Epidermal melanocyte (primary cell): ENCODE measurements at regions not wholly inside any gene's neighbourhood (a gene's known extent, or its start where the extent isn't known, plus 50 kb on each side); places are given as distances from the start of the nearest gene placed in this dataset.

Experiments
- DNase-seq: peaks from one replicate; pipeline ENCODE4 v3.0.0; 2011; ENCODE audit warnings: low spot score; ENCODE audit not compliant: insufficient read length

- no peak for DNase-seq
Observed at GRCh38 chr1:104456724-104457123, 707.0 kb downstream of the AMY1C start.

DNA sequence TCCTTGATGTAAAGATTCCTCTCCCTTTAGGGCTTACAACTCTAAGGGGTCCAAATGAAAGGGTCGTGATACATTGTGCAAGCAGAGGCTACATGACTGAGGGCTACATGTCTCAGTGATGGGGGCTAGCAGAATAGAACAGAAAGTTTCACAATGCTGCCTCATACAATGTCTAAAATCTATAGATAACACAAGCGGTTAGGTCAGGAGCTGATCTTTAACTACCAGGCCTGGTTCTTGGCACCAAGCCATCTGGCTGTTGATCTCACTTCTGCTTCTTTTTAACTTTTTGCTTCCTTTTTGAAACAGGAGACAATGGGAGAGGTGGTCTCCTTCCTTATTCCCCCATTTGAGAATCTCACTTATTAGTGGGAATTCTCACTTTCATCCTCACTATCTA is 710.2 kb downstream of the AMY1C start:
- no peak for DNase-seq

DNA sequence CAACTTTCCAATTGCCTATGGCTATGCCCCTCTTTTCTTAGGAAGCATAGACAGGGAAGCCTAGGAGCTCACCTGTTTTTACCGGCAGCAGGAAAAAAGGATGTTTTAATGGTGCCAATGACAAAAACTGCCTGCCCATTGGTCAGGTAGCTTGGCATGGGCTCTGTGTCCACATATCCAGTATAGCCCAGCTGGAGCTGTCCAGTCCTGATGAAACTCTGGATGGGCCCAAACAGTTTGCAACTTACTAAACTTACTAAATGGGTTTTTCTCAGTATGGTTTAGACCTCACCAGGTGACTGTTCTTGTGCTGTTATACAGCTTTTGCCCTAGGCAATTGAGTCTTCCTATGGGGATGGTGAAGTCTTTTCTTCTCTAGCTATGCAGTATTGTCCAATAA is 711.2 kb downstream of the AMY1C start:
- DNase-seq = no peak

DNA sequence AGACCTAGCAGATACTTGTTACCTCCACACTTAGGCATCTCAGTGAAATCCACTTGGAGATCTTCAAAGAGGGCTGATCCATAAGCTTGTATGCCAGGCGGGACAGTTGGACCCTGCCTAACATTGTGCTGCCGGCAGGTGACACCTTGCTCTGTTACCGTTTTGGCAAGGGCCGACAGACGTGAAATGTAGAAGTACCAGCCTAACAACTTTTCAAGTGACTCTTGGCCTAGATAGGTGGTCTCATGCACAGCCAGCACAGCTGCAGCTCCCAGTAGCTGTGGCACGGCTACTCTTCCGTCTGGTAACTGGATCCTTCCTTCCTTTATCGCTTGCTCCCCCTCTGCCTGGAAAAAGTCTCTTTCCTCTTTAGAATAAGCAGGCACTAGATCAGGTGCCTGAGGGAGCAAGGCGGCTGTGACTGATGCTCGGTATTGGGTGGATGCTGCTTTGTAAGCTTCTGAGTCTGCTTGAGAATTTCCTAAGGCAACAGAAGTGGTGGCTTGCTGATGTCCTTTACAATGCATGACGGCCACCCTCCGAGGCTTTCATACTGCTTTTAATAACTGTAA is 713.5 kb downstream of the AMY1C start:
- DNase-seq = no peak

DNA sequence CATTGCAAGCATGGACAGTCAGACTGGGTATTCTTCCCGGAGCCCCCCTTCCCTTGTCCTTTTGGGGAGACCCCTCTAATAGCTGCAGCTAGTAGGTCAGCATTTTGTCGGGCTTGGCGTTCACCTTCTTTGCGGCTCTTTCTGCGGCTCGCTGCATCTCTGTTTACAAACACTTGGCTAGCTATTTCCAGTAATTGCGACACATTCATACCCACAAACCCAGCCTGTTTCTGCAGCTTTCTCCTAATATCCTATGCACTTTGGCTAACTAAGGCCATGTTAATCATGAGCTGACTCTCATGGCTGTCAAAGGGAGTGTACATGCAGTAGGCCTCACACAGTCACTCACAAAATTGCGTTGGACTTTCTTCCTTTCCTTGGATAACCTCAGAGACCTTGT is 716.4 kb downstream of the AMY1C start:
- DNase-seq = no peak

DNA sequence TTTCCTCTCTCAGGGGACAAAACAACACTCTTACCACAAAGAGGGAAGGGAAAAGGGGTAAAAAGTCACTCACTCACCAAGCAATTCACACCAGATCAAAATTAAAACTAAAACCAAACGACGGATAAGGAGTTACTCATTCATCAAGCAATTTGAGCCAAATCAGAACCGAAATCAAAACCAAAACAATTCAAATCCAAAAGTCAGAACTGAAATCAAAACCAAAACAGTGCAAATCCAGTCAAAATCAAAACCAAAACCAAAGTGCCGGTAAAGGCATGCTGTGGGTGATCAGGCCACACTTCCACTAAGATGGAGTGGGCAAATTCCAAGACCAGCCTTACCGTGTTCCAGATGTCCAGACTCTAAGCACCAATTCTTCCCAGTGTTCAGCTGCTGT is 717.9 kb downstream of the AMY1C start:
- DNase-seq = no peak

DNA sequence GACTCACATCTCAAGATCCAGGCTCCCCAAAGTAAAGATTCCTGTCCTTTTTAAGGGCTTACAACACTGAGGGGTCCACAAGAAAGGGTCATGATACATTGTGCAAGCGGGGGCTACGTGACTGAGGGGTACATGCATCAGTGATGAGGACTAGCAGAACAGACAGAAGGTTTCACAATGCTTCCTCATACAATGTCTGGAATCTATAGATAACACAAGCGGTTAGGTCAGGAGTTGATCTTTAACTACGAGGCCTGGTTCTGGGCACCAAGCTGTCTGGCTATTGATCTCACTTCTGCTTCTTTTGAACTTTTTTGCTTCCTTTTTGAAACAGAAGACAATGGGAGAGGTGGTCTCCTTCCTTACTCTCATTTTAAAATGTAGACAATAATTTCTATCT is 718.6 kb downstream of the AMY1C start:
- no peak for DNase-seq

GRCh38 chr1:104476126-104476525 is 726.4 kb downstream of the AMY1C start:
- no peak for DNase-seq

- DNase-seq = no peak
Observed at GRCh38 chr1:104488296-104489015, 738.8 kb downstream of the AMY1C start.

DNA sequence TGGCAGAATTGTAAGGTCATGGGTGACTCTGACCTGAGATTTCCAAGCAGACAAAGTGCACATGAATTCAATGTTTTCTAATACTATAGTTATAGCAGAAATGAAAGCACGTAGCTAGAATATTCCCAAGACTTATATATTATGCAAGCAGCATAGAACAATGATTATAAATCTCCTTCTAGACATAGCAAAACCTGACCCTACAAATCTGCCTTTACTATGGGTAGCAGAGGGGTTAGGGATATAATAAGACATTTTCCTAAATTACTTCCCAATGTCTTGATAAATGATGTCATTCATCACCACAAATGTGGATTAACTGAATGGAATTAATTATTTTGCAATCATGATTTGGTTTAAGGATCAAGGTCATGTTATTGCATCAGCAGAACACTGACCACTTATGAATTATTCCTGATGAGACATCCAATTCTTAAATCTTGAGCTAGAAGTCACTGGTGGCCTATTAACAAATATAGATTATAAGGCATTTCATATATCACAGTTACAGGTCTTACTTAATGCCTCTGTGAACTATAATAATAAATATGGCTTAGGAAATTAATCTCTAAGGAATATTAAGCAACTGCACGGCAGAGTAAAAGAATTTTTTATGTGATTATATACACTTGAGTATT is 776.6 kb downstream of the AMY1C start:
- no peak for DNase-seq

GRCh38 chr1:104531990-104532389 is 782.3 kb downstream of the AMY1C start:
- DNase-seq = no peak

GRCh38 chr1:104574620-104575019 is 824.9 kb downstream of the AMY1C start:
- DNase-seq = no peak

GRCh38 chr1:104592926-104593325 is 843.2 kb downstream of the AMY1C start:
- DNase-seq = no peak

- DNase-seq = no peak
Observed at GRCh38 chr1:104593413-104594187, 843.9 kb downstream of the AMY1C start.

GRCh38 chr1:104617474-104617873 is 867.8 kb downstream of the AMY1C start:
- DNase-seq = no peak

DNA sequence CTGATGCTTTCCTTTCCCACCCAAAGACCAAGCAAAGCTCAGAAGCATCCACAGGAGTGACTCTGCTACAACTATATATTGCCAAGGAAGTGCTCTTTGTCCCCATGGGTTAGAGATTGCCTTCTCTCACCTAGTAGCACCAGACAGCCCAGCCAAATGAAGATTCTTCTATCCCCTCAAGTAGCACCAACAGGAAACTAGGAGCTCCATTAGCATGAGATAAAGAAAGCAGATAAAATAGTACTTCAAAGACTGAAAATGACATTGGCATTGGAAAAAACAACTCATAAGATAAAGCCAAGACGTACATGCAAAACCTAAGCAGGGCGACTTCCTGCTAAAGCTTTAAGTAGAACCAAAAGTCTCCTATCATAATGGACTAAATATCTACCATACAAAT is 871.5 kb downstream of the AMY1C start:
- DNase-seq = no peak

DNA sequence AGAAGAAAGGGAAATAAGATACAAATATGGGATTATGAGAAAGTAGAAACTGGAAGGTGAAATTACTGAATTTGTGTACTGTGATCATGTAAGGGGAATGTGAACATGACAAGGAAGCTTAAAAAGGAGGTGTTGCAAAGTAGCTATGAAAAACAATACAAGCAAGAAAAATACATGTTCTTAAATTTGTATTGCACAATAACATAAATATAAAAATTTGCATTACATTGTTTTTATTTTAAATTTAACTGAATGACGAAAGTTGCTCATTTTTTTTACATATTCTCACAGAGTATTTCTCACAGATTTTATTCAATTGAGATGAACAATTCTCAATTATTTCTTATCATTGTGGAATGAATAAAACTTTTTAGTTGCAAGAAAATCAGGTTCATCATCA is 874.8 kb downstream of the AMY1C start:
- DNase-seq = no peak

DNA sequence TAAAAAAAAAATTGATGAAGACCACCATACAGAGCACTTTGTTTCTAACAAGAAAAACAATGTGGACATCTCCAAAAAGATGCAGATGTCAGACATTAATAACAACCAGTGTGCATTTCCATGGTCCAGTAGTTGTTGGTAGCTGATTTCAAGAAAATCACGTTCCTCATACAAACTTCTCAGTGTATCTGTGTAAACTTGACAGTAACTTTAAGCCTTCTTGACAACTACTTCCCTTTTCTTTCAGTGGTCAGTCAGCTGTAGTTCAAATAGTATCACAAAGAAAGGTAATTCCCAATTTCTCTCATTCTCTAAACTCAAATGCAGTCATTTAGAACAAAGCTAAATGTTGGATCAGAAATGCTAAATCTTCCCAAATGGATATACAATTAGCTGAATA is 879.9 kb downstream of the AMY1C start:
- DNase-seq = no peak

GRCh38 chr1:104630567-104631149 is 881.0 kb downstream of the AMY1C start:
- no peak for DNase-seq

DNA sequence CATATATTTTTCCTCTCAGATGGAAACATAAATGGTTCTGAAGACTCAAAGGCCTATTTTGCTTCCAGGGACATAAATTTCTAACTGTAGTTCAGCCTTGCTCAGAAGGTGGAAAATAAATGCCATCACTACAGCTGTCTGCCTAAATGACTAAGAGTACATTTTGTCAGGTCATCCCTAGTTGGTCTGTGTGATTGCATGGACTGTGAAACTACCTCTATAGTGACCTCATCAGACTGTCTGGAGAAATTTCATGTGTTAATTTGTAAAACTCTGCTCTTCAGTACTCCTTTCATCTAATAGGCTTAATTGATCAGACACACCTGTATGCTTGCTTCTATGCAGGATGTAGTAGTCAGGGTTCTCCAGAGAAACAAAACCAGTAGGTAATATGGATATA is 886.9 kb downstream of the AMY1C start:
- DNase-seq = no peak

DNA sequence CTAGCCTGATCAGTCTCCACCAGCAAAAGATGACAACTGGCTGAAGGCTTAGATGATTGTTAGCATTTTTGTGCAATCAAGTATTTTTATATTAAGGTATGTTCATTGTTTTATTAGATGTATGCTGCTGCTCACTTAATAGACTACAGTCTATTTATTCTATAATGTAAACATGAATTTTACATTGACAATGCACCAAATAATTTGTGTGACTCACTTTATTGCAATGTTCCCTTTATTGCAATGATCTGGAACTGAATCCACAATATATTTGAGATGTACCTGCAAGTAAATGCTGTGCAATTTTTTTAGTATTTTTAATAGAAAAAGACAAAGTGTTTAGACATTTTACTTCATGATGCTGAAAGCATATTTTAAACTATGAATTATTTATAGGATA is 896.5 kb downstream of the AMY1C start:
- no peak for DNase-seq

GRCh38 chr1:104648269-104648691 is 898.6 kb downstream of the AMY1C start:
- peak; percentile 17 for DNase-seq
